ENCODE measurements at regions not wholly inside any gene's neighbourhood (a gene's known extent, or its start where the extent isn't known, plus 50 kb on each side); places are given as distances from the start of the nearest gene placed in this dataset.

- H3K27ac ChIP-seq (ENCODE audit: low read depth, low read length) = no peak overlapping the region
- peaks cover 2% of the 10 kb centered on the region in 2 experiments for H3K4me1 ChIP-seq (ENCODE audit: control insufficient read depth in 1 of 2, insufficient read depth in 2 of 2, low read length in 2 of 2)
- no peak overlapping the region for H2AFZ ChIP-seq (ENCODE audit: insufficient read depth, low read length, poor library complexity)
- no peak overlapping the region for H3K9ac ChIP-seq (ENCODE audit: low read length)
- DNase-seq = no peak
- no peak overlapping the region for H3K4ac ChIP-seq (ENCODE audit: low read depth, low read length)
- no peak overlapping the region for H2BK120ac ChIP-seq (ENCODE audit: insufficient read depth, low read length, poor library complexity)
- WGBS (ENCODE audit: extremely low coverage, insufficient coverage, insufficient read length) = no CpG with 5 or more reads among the region's 6 CpGs
- no peak overlapping the region for H2BK5ac ChIP-seq (ENCODE audit: low read depth, low read length, poor library complexity)
- H2BK12ac ChIP-seq (ENCODE audit: low read length) = no peak overlapping the region
- H3K18ac ChIP-seq (ENCODE audit: low read length) = no peak overlapping the region
- no peak overlapping the region for H3K23ac ChIP-seq (ENCODE audit: low read length)
- H3K36me3 ChIP-seq (ENCODE audit: control insufficient read depth in 1 of 2, insufficient read depth in 2 of 2, low read length in 2 of 2) = no peaks in the 10 kb centered on the region
- H4K12ac ChIP-seq (ENCODE audit: low read depth, low read length) = no peak overlapping the region
- H4K91ac ChIP-seq (ENCODE audit: low read depth, low read length) = no peak overlapping the region
- no peaks in the 10 kb centered on the region for H3K79me2 ChIP-seq (ENCODE audit: control insufficient read depth, insufficient read depth, low read length, poor library complexity)
- H3K9me3 ChIP-seq (ENCODE audit: insufficient read depth, low read depth, low read length) = no peaks in the 10 kb centered on the region
- no peak overlapping the region for H3K4me2 ChIP-seq (ENCODE audit: low read length)
- H3K27me3 ChIP-seq (ENCODE audit: insufficient read depth, low read length) = no peaks in the 10 kb centered on the region
- no peak overlapping the region for H2AK5ac ChIP-seq (ENCODE audit: low read length)
- H3K14ac ChIP-seq (ENCODE audit: low read length) = no peak overlapping the region
- no peaks in the 10 kb centered on the region for H3K79me1 ChIP-seq (ENCODE audit: low read length)
- no peak overlapping the region for H4K8ac ChIP-seq (ENCODE audit: low read depth, low read length)
- no peak overlapping the region for H3K4me3 ChIP-seq (ENCODE audit: low read depth, low read length)
Observed at GRCh38 chr1:4512636-4513035, 141.8 kb upstream of the AJAP1 start.

- no peaks in the 10 kb centered on the region for H3K79me1 ChIP-seq (ENCODE audit: low read length)
- H2BK12ac ChIP-seq (ENCODE audit: low read length) = no peak overlapping the region
- no peak overlapping the region for H4K91ac ChIP-seq (ENCODE audit: low read depth, low read length)
- no peaks in the 10 kb centered on the region for H3K79me2 ChIP-seq (ENCODE audit: control insufficient read depth, insufficient read depth, low read length, poor library complexity)
- peaks cover 2% of the 10 kb centered on the region for H3K9me3 ChIP-seq (ENCODE audit: insufficient read depth, low read depth, low read length)
- no peaks in the 10 kb centered on the region for H3K27me3 ChIP-seq (ENCODE audit: insufficient read depth, low read length)
- H3K36me3 ChIP-seq (ENCODE audit: control insufficient read depth in 1 of 2, insufficient read depth in 2 of 2, low read length in 2 of 2) = no peaks in the 10 kb centered on the region
- H3K18ac ChIP-seq (ENCODE audit: low read length) = no peak overlapping the region
- H2AK5ac ChIP-seq (ENCODE audit: low read length) = no peak overlapping the region
- no peak overlapping the region for H3K4me3 ChIP-seq (ENCODE audit: low read depth, low read length)
- H3K9ac ChIP-seq (ENCODE audit: low read length) = no peak overlapping the region
- no peak for DNase-seq
- H3K4ac ChIP-seq (ENCODE audit: low read depth, low read length) = no peak overlapping the region
- no peak overlapping the region for H3K14ac ChIP-seq (ENCODE audit: low read length)
- no peak overlapping the region for H4K8ac ChIP-seq (ENCODE audit: low read depth, low read length)
- H2BK120ac ChIP-seq (ENCODE audit: insufficient read depth, low read length, poor library complexity) = no peak overlapping the region
- no peak overlapping the region for H2AFZ ChIP-seq (ENCODE audit: insufficient read depth, low read length, poor library complexity)
- H4K12ac ChIP-seq (ENCODE audit: low read depth, low read length) = no peak overlapping the region
- WGBS (ENCODE audit: extremely low coverage, insufficient coverage, insufficient read length) = no CpG with 5 or more reads among the region's 7 CpGs
- H3K4me1 ChIP-seq (ENCODE audit: control insufficient read depth in 1 of 2, insufficient read depth in 2 of 2, low read length in 2 of 2) = peaks cover 2% of the 10 kb centered on the region in 2 experiments
- no peak overlapping the region for H2BK5ac ChIP-seq (ENCODE audit: low read depth, low read length, poor library complexity)
- no peak overlapping the region for H3K27ac ChIP-seq (ENCODE audit: low read depth, low read length)
- H3K23ac ChIP-seq (ENCODE audit: low read length) = no peak overlapping the region
- no peak overlapping the region for H3K4me2 ChIP-seq (ENCODE audit: low read length)
Observed at GRCh38 chr1:4513685-4514084, 140.7 kb upstream of the AJAP1 start.

- Histone ChIP-seq H3K27me3 (ENCODE audit: insufficient read depth, low read length) (no peaks in the 10 kb centered on the region), H2BK120ac (ENCODE audit: insufficient read depth, low read length, poor library complexity) (no peak overlapping the region), H3K4ac (ENCODE audit: low read depth, low read length) (no peak overlapping the region), H3K36me3 (ENCODE audit: control insufficient read depth in 1 of 2, insufficient read depth in 2 of 2, low read length in 2 of 2) (no peaks in the 10 kb centered on the region), H3K4me2 (ENCODE audit: low read length) (no peak overlapping the region), H2AK5ac (ENCODE audit: low read length) (no peak overlapping the region), H3K14ac (ENCODE audit: low read length) (no peak overlapping the region), H3K79me1 (ENCODE audit: low read length) (no peaks in the 10 kb centered on the region), H4K12ac (ENCODE audit: low read depth, low read length) (no peak overlapping the region), H3K79me2 (ENCODE audit: control insufficient read depth, insufficient read depth, low read length, poor library complexity) (no peaks in the 10 kb centered on the region), H2AFZ (ENCODE audit: insufficient read depth, low read length, poor library complexity) (no peak overlapping the region), H3K9ac (ENCODE audit: low read length) (no peak overlapping the region), H2BK12ac (ENCODE audit: low read length) (no peak overlapping the region), H3K4me3 (ENCODE audit: low read depth, low read length) (no peak overlapping the region), H4K8ac (ENCODE audit: low read depth, low read length) (no peak overlapping the region), H3K18ac (ENCODE audit: low read length) (no peak overlapping the region), H2BK5ac (ENCODE audit: low read depth, low read length, poor library complexity) (no peak overlapping the region), H3K23ac (ENCODE audit: low read length) (no peak overlapping the region), H3K9me3 (ENCODE audit: insufficient read depth, low read depth, low read length) (peaks cover 13% of the 10 kb centered on the region), H3K27ac (ENCODE audit: low read depth, low read length) (no peak overlapping the region), H4K91ac (ENCODE audit: low read depth, low read length) (no peak overlapping the region), H3K4me1 (ENCODE audit: control insufficient read depth in 1 of 2, insufficient read depth in 2 of 2, low read length in 2 of 2) (peaks cover 2% of the 10 kb centered on the region in 2 experiments)
- no peak for DNase-seq
- no CpG with 5 or more reads among the region's 15 CpGs for WGBS (ENCODE audit: extremely low coverage, insufficient coverage, insufficient read length)
Observed at GRCh38 chr1:4515727-4516289, 138.6 kb upstream of the AJAP1 start.

- WGBS (ENCODE audit: extremely low coverage, insufficient coverage, insufficient read length) = no CpG with 5 or more reads among the region's 7 CpGs
- no peaks in the 10 kb centered on the region for H3K27me3 ChIP-seq (ENCODE audit: insufficient read depth, low read length)
- no peak overlapping the region for H2AFZ ChIP-seq (ENCODE audit: insufficient read depth, low read length, poor library complexity)
- no peak overlapping the region for H3K9ac ChIP-seq (ENCODE audit: low read length)
- H3K23ac ChIP-seq (ENCODE audit: low read length) = no peak overlapping the region
- H2AK5ac ChIP-seq (ENCODE audit: low read length) = no peak overlapping the region
- no peak overlapping the region for H2BK5ac ChIP-seq (ENCODE audit: low read depth, low read length, poor library complexity)
- H3K18ac ChIP-seq (ENCODE audit: low read length) = no peak overlapping the region
- no peak overlapping the region for H3K4ac ChIP-seq (ENCODE audit: low read depth, low read length)
- H3K4me1 ChIP-seq (ENCODE audit: control insufficient read depth in 1 of 2, insufficient read depth in 2 of 2, low read length in 2 of 2) = peaks cover 2% of the 10 kb centered on the region in 2 experiments
- no peak overlapping the region for H4K91ac ChIP-seq (ENCODE audit: low read depth, low read length)
- H3K36me3 ChIP-seq (ENCODE audit: control insufficient read depth in 1 of 2, insufficient read depth in 2 of 2, low read length in 2 of 2) = no peaks in the 10 kb centered on the region
- H3K4me2 ChIP-seq (ENCODE audit: low read length) = no peak overlapping the region
- no peak overlapping the region for H4K12ac ChIP-seq (ENCODE audit: low read depth, low read length)
- DNase-seq = no peak
- H3K9me3 ChIP-seq (ENCODE audit: insufficient read depth, low read depth, low read length) = peaks cover 13% of the 10 kb centered on the region
- no peak overlapping the region for H3K14ac ChIP-seq (ENCODE audit: low read length)
- H4K8ac ChIP-seq (ENCODE audit: low read depth, low read length) = no peak overlapping the region
- no peaks in the 10 kb centered on the region for H3K79me2 ChIP-seq (ENCODE audit: control insufficient read depth, insufficient read depth, low read length, poor library complexity)
- H2BK12ac ChIP-seq (ENCODE audit: low read length) = no peak overlapping the region
- H2BK120ac ChIP-seq (ENCODE audit: insufficient read depth, low read length, poor library complexity) = no peak overlapping the region
- no peak overlapping the region for H3K27ac ChIP-seq (ENCODE audit: low read depth, low read length)
- no peak overlapping the region for H3K4me3 ChIP-seq (ENCODE audit: low read depth, low read length)
- no peaks in the 10 kb centered on the region for H3K79me1 ChIP-seq (ENCODE audit: low read length)
Observed at GRCh38 chr1:4516596-4516995, 137.8 kb upstream of the AJAP1 start.

Data from trophoblast cell (in vitro differentiated cells and primary cell).